H9 (cell line): ENCODE measurements at regions not wholly inside any gene's neighbourhood (a gene's known extent, or its start where the extent isn't known, plus 50 kb on each side); places are given as distances from the start of the nearest gene placed in this dataset.

ENCODE experiments used
- DNase-seq: peaks from one replicate; pipeline ENCODE4 v3.0.0-alpha.2; 2017
- H2AFZ ChIP-seq: one replicate; pipeline ENCODE4 v1.6.1; 2013; ENCODE audit warnings: mild to moderate bottlenecking, low read length, control low read depth, moderate library complexity
- H2AK5ac ChIP-seq: 2 replicates; pipeline ENCODE4 v1.6.1; 2013; ENCODE audit warnings: low read length, control low read depth, mixed read lengths; ENCODE audit not compliant: insufficient read length
- H2BK120ac ChIP-seq: one replicate; pipeline ENCODE4 v1.6.1; 2013; ENCODE audit warnings: low read depth, mild to moderate bottlenecking, low read length, control low read depth, inconsistent platforms; ENCODE audit not compliant: poor library complexity, severe bottlenecking
- H2BK12ac ChIP-seq: 2 replicates; pipeline ENCODE4 v1.6.1; 2013; ENCODE audit warnings: low read length, control low read depth, mixed read lengths, low read depth; ENCODE audit not compliant: insufficient read length
- H2BK15ac ChIP-seq: 2 replicates; pipeline ENCODE4 v1.6.1; 2013; ENCODE audit warnings: low read depth, low read length, control low read depth
- H2BK20ac ChIP-seq: one replicate; pipeline ENCODE4 v1.6.1; 2013; ENCODE audit warnings: low read depth, mild to moderate bottlenecking, low read length, control low read depth, inconsistent platforms; ENCODE audit not compliant: poor library complexity, severe bottlenecking
- H2BK5ac ChIP-seq: 2 replicates; pipeline ENCODE4 v1.6.1; 2013; ENCODE audit warnings: low read length, control low read depth, mixed read lengths; ENCODE audit not compliant: insufficient read length
- H3K14ac ChIP-seq: 2 replicates; pipeline ENCODE4 v1.6.1; 2013; ENCODE audit warnings: low read length, control low read depth; ENCODE audit not compliant: insufficient read depth
- H3K18ac ChIP-seq: 2 replicates; pipeline ENCODE4 v1.6.1; 2013; ENCODE audit warnings: low read depth, mild to moderate bottlenecking, mixed read lengths, low read length, control low read depth; ENCODE audit not compliant: insufficient read length
- H3K23ac ChIP-seq: 2 replicates; pipeline ENCODE4 v1.6.1; 2013; ENCODE audit warnings: low read length, control low read depth, mixed read lengths, low read depth; ENCODE audit not compliant: insufficient read length
- H3K23me2 ChIP-seq: 2 replicates; pipeline ENCODE4 v1.6.1; 2013; ENCODE audit warnings: low read depth, mild to moderate bottlenecking, mixed read lengths, low read length, control low read depth; ENCODE audit not compliant: insufficient read length, poor library complexity, severe bottlenecking
- H3K27ac ChIP-seq: 2 replicates; pipeline ENCODE4 v1.5.1; 2013; ENCODE audit warnings: low read length, control low read depth, mixed read lengths, low read depth; ENCODE audit not compliant: insufficient read length
- H3K27me3 ChIP-seq: 2 replicates; pipeline ENCODE4 v1.6.1; 2013; ENCODE audit warnings: low read length, control low read depth, inconsistent platforms; ENCODE audit not compliant: insufficient read depth
- H3K4ac ChIP-seq: 2 replicates; pipeline ENCODE4 v1.6.1; 2013; ENCODE audit warnings: low read depth, mild to moderate bottlenecking, control low read depth, inconsistent platforms, low read length, moderate library complexity
- H3K4me1 ChIP-seq: 2 replicates; pipeline ENCODE4 v1.6.1; 2013; ENCODE audit warnings: low read length, control low read depth, inconsistent platforms; ENCODE audit not compliant: insufficient read depth
- H3K4me2 ChIP-seq: 2 replicates; pipeline ENCODE4 v1.6.1; 2013; ENCODE audit warnings: low read length, control low read depth, mixed read lengths; ENCODE audit not compliant: insufficient read length, insufficient read depth
- H3K56ac ChIP-seq: 2 replicates; pipeline ENCODE4 v1.6.1; 2013; ENCODE audit warnings: low read depth, mild to moderate bottlenecking, mixed read lengths, low read length, control low read depth; ENCODE audit not compliant: insufficient read length
- H3K79me1 ChIP-seq: 2 replicates; pipeline ENCODE4 v1.6.1; 2013; ENCODE audit warnings: low read depth, mild to moderate bottlenecking, moderate library complexity, low read length, control low read depth, inconsistent platforms; ENCODE audit not compliant: insufficient read depth, poor library complexity, severe bottlenecking
- H3K79me2 ChIP-seq: 2 replicates; pipeline ENCODE4 v1.6.1; 2013; ENCODE audit warnings: low read length, control low read depth, inconsistent platforms; ENCODE audit not compliant: insufficient read depth
- H3K9ac ChIP-seq: 2 replicates; pipeline ENCODE4 v1.6.1; 2013; ENCODE audit warnings: low read length, control low read depth, mixed read lengths; ENCODE audit not compliant: insufficient read length; ENCODE audit errors: extremely low read depth
- H3K9me3 ChIP-seq: one replicate; pipeline ENCODE4 v1.6.1; 2013; ENCODE audit warnings: low read depth, low read length, inconsistent platforms; ENCODE audit not compliant: control insufficient read depth
- H3T11ph ChIP-seq: one replicate; pipeline ENCODE4 v1.6.1; 2013; ENCODE audit warnings: mild to moderate bottlenecking, low read length, control low read depth, inconsistent platforms
- H4K20me1 ChIP-seq: one replicate; pipeline ENCODE4 v1.6.1; 2013; ENCODE audit not compliant: control insufficient read depth, insufficient read length, insufficient read depth
- H4K5ac ChIP-seq: 2 replicates; pipeline ENCODE4 v1.6.1; 2013; ENCODE audit warnings: low read depth, mild to moderate bottlenecking, mixed read lengths, low read length, control low read depth; ENCODE audit not compliant: insufficient read length
- H4K8ac ChIP-seq: replicated peaks from 2 replicates; pipeline ENCODE4 v1.6.1; 2013; ENCODE audit warnings: low read length, control low read depth, mixed read lengths, low read depth; ENCODE audit not compliant: insufficient read length
- H4K91ac ChIP-seq: 2 replicates; pipeline ENCODE4 v1.6.1; 2013; ENCODE audit warnings: low read depth, mild to moderate bottlenecking, moderate library complexity, mixed read lengths, low read length, control low read depth; ENCODE audit not compliant: insufficient read length
- H3K27ac Mint-ChIP-seq, 3 experiments: 2 replicates in 2 of 3; 3 replicates in 1 of 3; pipeline ENCODE4 v1.8.0; 2020 to 2021; ENCODE audit warnings: mixed read lengths in 3 of 3, mild to moderate bottlenecking in 1 of 3, moderate library complexity in 1 of 3
- H3K27me3 Mint-ChIP-seq: 2 replicates; pipeline ENCODE4 v1.8.0; 2021; ENCODE audit warnings: low read depth, mild to moderate bottlenecking, moderate library complexity, mixed read lengths
- H3K36me3 Mint-ChIP-seq, 3 experiments: 2 replicates in 2 of 3; 3 replicates in 1 of 3; pipeline ENCODE4 v1.8.0; 2020 to 2021; ENCODE audit warnings: low read depth in 3 of 3, mixed read lengths in 3 of 3; ENCODE audit not compliant: insufficient read depth in 1 of 3
- H3K4me1 Mint-ChIP-seq, 2 experiments: 2 replicates each; pipeline ENCODE4 v1.8.0; 2020; ENCODE audit warnings: mixed read lengths in 2 of 2
- H3K4me3 Mint-ChIP-seq, 2 experiments: 2 replicates in 1 of 2; 3 replicates in 1 of 2; pipeline ENCODE4 v1.8.0; 2020 to 2021; ENCODE audit warnings: mild to moderate bottlenecking in 2 of 2, mixed read lengths in 2 of 2, moderate library complexity in 1 of 2
- H3K9me3 Mint-ChIP-seq, 2 experiments: 2 replicates in 1 of 2; 3 replicates in 1 of 2; pipeline ENCODE4 v1.8.0; 2020; ENCODE audit warnings: mild to moderate bottlenecking in 2 of 2, mixed read lengths in 2 of 2, moderate library complexity in 1 of 2
- TF ChIP-seq, protein P1 (sequence below): fragments of 200-600 bp; sonication (generic); conservative IDR thresholded peaks from 3 replicates; pipeline ENCODE4 v1.8.0; 2021; ENCODE audit warnings: antibody characterized with exemption, mild to moderate bottlenecking

DNA sequence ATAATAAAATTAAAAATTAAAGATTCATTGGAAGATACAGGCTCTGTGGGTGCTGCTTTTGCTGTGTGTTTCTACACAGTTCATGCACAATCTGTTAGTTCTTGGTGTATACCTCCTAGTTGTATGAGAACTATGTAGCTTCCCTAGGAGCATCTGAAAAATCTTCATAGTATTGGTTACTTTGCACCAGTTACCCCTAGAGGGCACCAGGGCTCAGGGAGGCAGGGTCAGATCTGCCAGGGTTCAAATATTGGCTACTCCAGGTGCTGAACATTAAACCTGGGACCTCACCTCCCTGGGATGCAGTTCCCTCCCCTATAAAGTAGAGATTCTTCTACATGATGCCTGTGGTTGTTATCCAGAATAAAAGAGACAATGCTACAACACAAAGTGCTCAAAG lies 583.0 kb upstream of the CDH11 start:
- DNase-seq, result no peak
- H3K9ac ChIP-seq, result no peak overlapping the region
- Mint-ChIP-seq H3K4me3 (no peak overlapping the region), H3K9me3 (peaks cover 0 to 2% of the 10 kb centered on the region in 2 experiments; a peak in 1 of 5 replicates), H3K4me1 (peaks cover 23 to 24% of the 10 kb centered on the region in 2 experiments), H3K27me3 (no peaks in the 10 kb centered on the region), H3K36me3 (no peaks in the 10 kb centered on the region; a peak in 1 of 7 replicates), H3K27ac (no peak overlapping the region)
- no peaks in the 10 kb centered on the region for H3K23me2 ChIP-seq
- H3K56ac ChIP-seq, result no peak overlapping the region
- H4K91ac ChIP-seq, result no peak overlapping the region
- TF ChIP-seq, protein P1, sequence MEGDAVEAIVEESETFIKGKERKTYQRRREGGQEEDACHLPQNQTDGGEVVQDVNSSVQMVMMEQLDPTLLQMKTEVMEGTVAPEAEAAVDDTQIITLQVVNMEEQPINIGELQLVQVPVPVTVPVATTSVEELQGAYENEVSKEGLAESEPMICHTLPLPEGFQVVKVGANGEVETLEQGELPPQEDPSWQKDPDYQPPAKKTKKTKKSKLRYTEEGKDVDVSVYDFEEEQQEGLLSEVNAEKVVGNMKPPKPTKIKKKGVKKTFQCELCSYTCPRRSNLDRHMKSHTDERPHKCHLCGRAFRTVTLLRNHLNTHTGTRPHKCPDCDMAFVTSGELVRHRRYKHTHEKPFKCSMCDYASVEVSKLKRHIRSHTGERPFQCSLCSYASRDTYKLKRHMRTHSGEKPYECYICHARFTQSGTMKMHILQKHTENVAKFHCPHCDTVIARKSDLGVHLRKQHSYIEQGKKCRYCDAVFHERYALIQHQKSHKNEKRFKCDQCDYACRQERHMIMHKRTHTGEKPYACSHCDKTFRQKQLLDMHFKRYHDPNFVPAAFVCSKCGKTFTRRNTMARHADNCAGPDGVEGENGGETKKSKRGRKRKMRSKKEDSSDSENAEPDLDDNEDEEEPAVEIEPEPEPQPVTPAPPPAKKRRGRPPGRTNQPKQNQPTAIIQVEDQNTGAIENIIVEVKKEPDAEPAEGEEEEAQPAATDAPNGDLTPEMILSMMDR, result peak; percentile 75
- H2AK5ac ChIP-seq, result no peak overlapping the region
- no peak overlapping the region for H3K27ac ChIP-seq
- no peak overlapping the region for H2BK5ac ChIP-seq
- no peak overlapping the region for H4K5ac ChIP-seq
- no peak overlapping the region for H4K8ac ChIP-seq
- H3K79me2 ChIP-seq, result no peaks in the 10 kb centered on the region
- no peaks in the 10 kb centered on the region for H3K79me1 ChIP-seq
- H2BK12ac ChIP-seq, result no peak overlapping the region
- H2BK20ac ChIP-seq, result no peak overlapping the region
- no peak overlapping the region for H3K18ac ChIP-seq
- H3K4me1 ChIP-seq, result no peaks in the 10 kb centered on the region
- no peak overlapping the region for H2BK120ac ChIP-seq
- H3K4me2 ChIP-seq, result no peak overlapping the region
- no peak overlapping the region for H2BK15ac ChIP-seq
- H3T11ph ChIP-seq, result no peak overlapping the region
- no peaks in the 10 kb centered on the region for H3K9me3 ChIP-seq
- no peak overlapping the region for H2AFZ ChIP-seq
- H3K23ac ChIP-seq, result no peak overlapping the region
- H3K4ac ChIP-seq, result no peak overlapping the region
- no peaks in the 10 kb centered on the region for H3K27me3 ChIP-seq
- no peak overlapping the region for H3K14ac ChIP-seq
- no peaks in the 10 kb centered on the region for H4K20me1 ChIP-seq
